Left renal cortex interstitium (tissue), 4 donors: ENCODE measurements at regions not wholly inside any gene's neighbourhood (a gene's known extent, or its start where the extent isn't known, plus 50 kb on each side); places are given as distances from the start of the nearest gene placed in this dataset.
"Not testable (repeated sequence)": the region's sequence is repeated elsewhere in the genome, so short reads cannot be mapped to it uniquely, and the experiment has no call there.

Experiments
- DNase-seq, 4 donors: peaks; one replicate each; pipeline ENCODE4 v3.0.0-alpha.2; 2013; ENCODE audit warnings: low read depth in 4 of 4, low spot score in 2 of 4, missing footprints in 1 of 4

- DNase-seq = no peak
These were observed 853.5 kb downstream of the METTL15 start for GRCh38 chr11:28961726-28962125.

- no peak for DNase-seq
These were observed 848.3 kb downstream of the METTL15 start for GRCh38 chr11:28956446-28956845.

- no peak for DNase-seq
These were observed 843.0 kb downstream of the METTL15 start for GRCh38 chr11:28951191-28951590.

GRCh38 chr11:28939381-28939780, 831.2 kb downstream of the METTL15 start:
- no peak for DNase-seq

GRCh38 chr11:28938091-28938490, 829.9 kb downstream of the METTL15 start:
- no peak for DNase-seq

GRCh38 chr11:28932940-28933339, 824.8 kb downstream of the METTL15 start:
- DNase-seq = no peak

GRCh38 chr11:28924004-28924403, 815.8 kb downstream of the METTL15 start:
- DNase-seq = no peak

GRCh38 chr11:28922386-28922981, 814.3 kb downstream of the METTL15 start:
- DNase-seq = no peak

GRCh38 chr11:28919194-28919593, 811.0 kb downstream of the METTL15 start:
- no peak for DNase-seq

GRCh38 chr11:28913883-28914282, 805.7 kb downstream of the METTL15 start:
- no peak for DNase-seq

GRCh38 chr11:28911829-28912228, 803.6 kb downstream of the METTL15 start:
- DNase-seq = no peak

GRCh38 chr11:28910926-28911325, 802.7 kb downstream of the METTL15 start:
- DNase-seq = no peak

- DNase-seq = no peak
These were observed 795.5 kb downstream of the METTL15 start for GRCh38 chr11:28903716-28904115.

GRCh38 chr11:28900427-28900826, 792.2 kb downstream of the METTL15 start:
- DNase-seq = no peak

GRCh38 chr11:28899706-28900105, 791.5 kb downstream of the METTL15 start:
- DNase-seq = no peak

- DNase-seq = not testable (repeated sequence)
These were observed 782.4 kb downstream of the METTL15 start for GRCh38 chr11:28890601-28891040.

GRCh38 chr11:28887681-28888080, 779.5 kb downstream of the METTL15 start:
- DNase-seq = no peak

GRCh38 chr11:28879869-28880268, 771.7 kb downstream of the METTL15 start:
- no peak for DNase-seq

- no peak for DNase-seq
These were observed 769.8 kb downstream of the METTL15 start for GRCh38 chr11:28878025-28878424.

GRCh38 chr11:28877340-28877739, 769.2 kb downstream of the METTL15 start:
- DNase-seq = no peak

- no peak for DNase-seq
These were observed 766.5 kb downstream of the METTL15 start for GRCh38 chr11:28874706-28875105.

GRCh38 chr11:28871090-28871489, 762.9 kb downstream of the METTL15 start:
- DNase-seq = no peak

- DNase-seq = no peak
These were observed 755.2 kb downstream of the METTL15 start for GRCh38 chr11:28863422-28863821.
